Activated CD4-positive, alpha-beta T cell treated with anti-CD3 and anti-CD28 coated beads for 1 hour (primary cell): ENCODE measurements at regions not wholly inside any gene's neighbourhood (a gene's known extent, or its start where the extent isn't known, plus 50 kb on each side); places are given as distances from the start of the nearest gene placed in this dataset.

Source experiments
- DNase-seq: peaks from one replicate; pipeline ENCODE4 v3.0.0-alpha.2; 2020

- no peak for DNase-seq
Observed at GRCh38 chr12:124489220-124489619, 78.2 kb downstream of the NCOR2 start.

- no peak for DNase-seq
Observed at GRCh38 chr12:124488520-124488919, 78.9 kb downstream of the NCOR2 start.

GRCh38 chr12:124487834-124488165 lies 79.6 kb downstream of the NCOR2 start:
- no peak for DNase-seq

- DNase-seq = no peak
Observed at GRCh38 chr12:124487066-124487833, 80.2 kb downstream of the NCOR2 start.

- DNase-seq = no peak
Observed at GRCh38 chr12:124486346-124486963, 81.0 kb downstream of the NCOR2 start.

- DNase-seq = no peak
Observed at GRCh38 chr12:124485371-124485770, 82.0 kb downstream of the NCOR2 start.

GRCh38 chr12:124484526-124484953 lies 82.9 kb downstream of the NCOR2 start:
- no peak for DNase-seq

- DNase-seq = no peak
Observed at GRCh38 chr12:124484067-124484466, 83.3 kb downstream of the NCOR2 start.

GRCh38 chr12:124482901-124483799 lies 84.3 kb downstream of the NCOR2 start:
- no peak for DNase-seq

GRCh38 chr12:124482567-124482893 lies 84.9 kb downstream of the NCOR2 start:
- DNase-seq = no peak

- DNase-seq = no peak
Observed at GRCh38 chr12:124481772-124482566, 85.4 kb downstream of the NCOR2 start.

- no peak for DNase-seq
Observed at GRCh38 chr12:124481257-124481750, 86.1 kb downstream of the NCOR2 start.

- DNase-seq = no peak
Observed at GRCh38 chr12:124480469-124481256, 86.7 kb downstream of the NCOR2 start.

- DNase-seq = no peak
Observed at GRCh38 chr12:124479680-124480468, 87.5 kb downstream of the NCOR2 start.

- no peak for DNase-seq
Observed at GRCh38 chr12:124478985-124479645, 88.3 kb downstream of the NCOR2 start.

GRCh38 chr12:124478416-124478815 lies 89.0 kb downstream of the NCOR2 start:
- no peak for DNase-seq

GRCh38 chr12:124477107-124477915 lies 90.1 kb downstream of the NCOR2 start:
- no peak for DNase-seq

- no peak for DNase-seq
Observed at GRCh38 chr12:124476011-124476400, 91.4 kb downstream of the NCOR2 start.

- DNase-seq = no peak
Observed at GRCh38 chr12:124475295-124476010, 92.0 kb downstream of the NCOR2 start.
